Epithelial cell of prostate (primary cell): ENCODE measurements at regions not wholly inside any gene's neighbourhood (a gene's known extent, or its start where the extent isn't known, plus 50 kb on each side); places are given as distances from the start of the nearest gene placed in this dataset.

Source experiments
- DNase-seq: peaks from one replicate; pipeline ENCODE4 v3.0.0-alpha.2; 2011; ENCODE audit warnings: low read depth, low spot score
- H3K27ac ChIP-seq: fragments of 450-650 bp; 2 replicates; pipeline ENCODE4 v1.5.1; 2017; ENCODE audit warnings: mild to moderate bottlenecking

- no peak overlapping the region for H3K27ac ChIP-seq
- DNase-seq = no peak
Measured at GRCh38 chr16:55102077-55102476, 171.4 kb downstream of the IRX5 start.

DNA sequence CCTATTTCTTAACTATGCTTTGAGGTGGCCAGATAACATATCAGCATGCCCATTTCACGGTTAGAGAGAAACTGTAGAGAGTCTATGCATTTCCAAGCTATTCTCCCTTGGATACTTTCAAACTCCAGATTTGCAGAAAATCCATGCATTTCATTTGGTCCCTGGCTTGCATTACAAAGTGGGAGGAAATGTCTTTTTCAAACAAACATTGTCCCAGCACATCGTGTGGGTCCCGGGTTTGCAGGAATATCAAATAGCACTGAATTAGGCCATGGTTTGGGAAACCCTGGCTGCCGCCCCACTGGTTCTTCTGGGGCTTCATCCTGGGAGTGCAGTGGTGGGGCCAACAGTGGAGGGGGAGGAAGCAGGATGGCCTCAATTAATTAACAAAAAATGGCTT lies 171.9 kb downstream of the IRX5 start:
- no peak for DNase-seq

DNA sequence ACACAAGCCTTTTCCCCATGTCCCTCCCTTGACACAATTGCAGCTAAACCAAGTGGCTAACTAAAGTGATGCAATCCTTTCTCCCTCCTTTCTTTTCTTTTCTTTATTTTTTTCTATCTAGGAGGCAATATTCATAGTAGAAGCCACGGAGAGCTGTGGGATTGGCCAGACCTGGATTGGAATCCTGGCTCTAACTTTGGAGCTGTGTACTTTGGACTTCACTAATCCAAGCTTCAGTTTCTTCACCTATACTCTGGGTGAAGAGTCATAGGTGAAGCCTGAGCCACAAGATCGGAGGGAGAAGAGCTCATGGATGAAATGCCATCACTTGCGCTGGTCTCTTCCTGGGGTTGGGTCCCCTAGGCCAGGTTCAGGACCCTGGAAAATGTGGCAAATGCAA lies 177.2 kb downstream of the IRX5 start:
- no peak overlapping the region for H3K27ac ChIP-seq
- no peak for DNase-seq

More for the DNA sequence above, 171.9 kb downstream of the IRX5 start:
- H3K27ac ChIP-seq = no peak overlapping the region

DNA sequence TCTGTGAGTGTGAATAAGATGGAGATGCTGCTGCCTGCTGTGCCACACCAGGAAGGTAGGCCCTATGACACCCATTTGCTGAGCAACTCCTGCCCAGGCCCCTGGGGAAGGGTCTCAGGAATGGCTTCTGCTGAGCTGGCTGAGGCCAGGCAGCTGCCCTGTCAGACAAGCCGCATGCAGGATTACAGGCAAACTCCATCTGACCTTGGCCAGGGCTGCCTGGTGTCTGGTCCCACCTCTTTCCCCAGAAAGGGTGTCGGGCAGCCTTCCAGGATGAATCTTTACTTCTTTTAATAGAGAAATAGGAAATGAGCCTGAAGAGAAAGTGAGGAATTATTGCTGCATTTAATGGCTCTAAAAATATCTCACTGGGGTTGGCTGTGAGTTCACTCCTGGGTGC lies 182.5 kb downstream of the IRX5 start:
- no peak for DNase-seq
- H3K27ac ChIP-seq = no peak overlapping the region

DNA sequence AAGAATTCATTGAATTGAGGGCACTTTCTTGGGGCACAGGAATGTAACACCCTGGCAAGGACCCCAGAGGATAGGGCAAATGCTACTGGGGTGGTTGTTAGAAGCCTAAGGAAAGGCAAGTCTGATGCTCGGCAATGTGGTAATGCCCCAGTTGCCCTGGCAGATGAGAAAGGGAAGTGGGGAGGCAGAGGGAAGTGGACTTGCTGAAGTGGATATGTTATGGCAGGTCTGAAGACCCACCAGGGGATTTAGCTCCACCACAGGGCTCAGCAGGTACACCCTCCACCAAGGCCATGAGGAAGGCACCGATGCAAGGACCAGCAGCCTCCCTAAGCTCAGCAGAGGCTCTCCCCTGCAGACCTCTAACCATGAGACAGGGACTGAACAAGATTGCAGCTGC lies 184.8 kb downstream of the IRX5 start:
- no peak for DNase-seq
- H3K27ac ChIP-seq = no peak overlapping the region

DNA sequence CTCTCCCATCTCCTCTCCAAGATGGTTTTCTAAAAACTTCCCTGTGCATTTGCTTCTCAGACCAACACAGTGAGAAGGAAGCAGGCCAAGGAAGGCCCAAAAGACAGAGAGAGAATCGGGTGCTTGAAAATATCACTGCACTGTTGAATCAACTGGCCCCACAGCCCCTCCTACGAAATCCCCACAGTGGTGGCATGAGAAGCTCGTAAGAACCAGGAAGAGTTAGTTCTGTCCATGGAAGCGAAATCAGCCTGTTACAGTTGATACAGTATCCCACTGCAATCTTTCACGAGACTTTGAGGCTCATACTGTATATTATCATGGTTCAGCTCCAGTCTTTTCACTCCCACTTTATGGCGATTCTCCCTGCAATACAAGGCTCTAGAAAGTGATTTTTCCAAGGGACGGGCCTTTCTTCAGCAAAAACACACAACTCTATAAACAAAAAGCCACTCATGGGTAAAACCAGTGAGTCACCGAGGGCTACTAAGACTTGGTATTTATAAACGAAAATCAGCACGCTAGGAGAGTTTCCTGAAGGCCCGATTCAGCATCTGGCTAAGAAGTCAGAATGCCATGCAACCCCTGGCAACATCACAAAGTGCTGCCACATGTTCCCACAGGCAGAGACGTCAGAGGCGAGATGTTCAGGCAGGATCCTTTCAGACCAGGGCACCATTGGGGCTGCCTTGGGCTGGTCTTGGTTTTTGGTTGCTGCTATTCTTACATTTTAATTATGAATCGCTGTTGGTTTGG lies 185.7 kb downstream of the IRX5 start:
- DNase-seq = peak; percentile 6
- H3K27ac ChIP-seq = no peak overlapping the region

- H3K27ac ChIP-seq = no peak overlapping the region
- no peak for DNase-seq
Measured at GRCh38 chr16:55118701-55119260, 188.1 kb downstream of the IRX5 start.

DNA sequence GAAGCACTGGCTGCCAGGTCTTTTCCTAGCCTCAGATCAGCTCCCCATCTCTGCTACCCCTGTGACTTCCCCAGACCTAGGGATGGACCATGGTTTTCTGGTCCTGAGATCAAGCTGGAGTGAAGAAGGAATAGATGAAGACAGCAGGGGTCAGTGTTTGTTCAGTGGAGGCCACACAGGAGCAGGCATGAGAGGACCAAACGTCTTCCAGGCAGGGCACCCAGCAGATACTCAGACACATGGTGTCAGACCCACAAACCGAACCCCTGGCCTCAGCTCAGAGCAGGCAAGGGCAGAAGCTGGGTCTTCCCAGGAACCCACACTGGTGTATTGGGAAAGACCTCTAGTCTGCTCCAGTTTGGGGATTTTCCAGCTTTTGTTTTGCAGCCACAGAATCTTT lies 189.7 kb downstream of the IRX5 start:
- no peak for DNase-seq
- no peak overlapping the region for H3K27ac ChIP-seq

DNA sequence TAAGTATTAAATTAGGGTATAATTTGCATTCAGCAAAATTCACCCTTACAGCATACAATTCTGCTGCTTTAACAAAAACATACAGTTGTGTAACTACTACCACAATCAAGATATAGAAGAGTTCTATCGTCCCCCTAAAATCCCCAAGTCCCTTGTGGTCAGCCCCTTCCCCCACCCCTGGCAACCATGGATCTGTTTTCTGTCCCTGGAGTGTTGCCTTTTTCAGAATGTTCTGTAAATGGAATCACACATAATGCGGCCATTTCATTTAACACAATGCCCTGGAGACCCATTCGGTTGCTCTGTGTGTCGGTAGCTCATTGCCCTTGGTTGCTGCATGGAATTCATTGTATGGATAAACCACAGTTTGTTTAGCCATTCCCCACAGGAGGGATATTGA lies 190.2 kb downstream of the IRX5 start:
- DNase-seq = no peak
- H3K27ac ChIP-seq = no peak overlapping the region

DNA sequence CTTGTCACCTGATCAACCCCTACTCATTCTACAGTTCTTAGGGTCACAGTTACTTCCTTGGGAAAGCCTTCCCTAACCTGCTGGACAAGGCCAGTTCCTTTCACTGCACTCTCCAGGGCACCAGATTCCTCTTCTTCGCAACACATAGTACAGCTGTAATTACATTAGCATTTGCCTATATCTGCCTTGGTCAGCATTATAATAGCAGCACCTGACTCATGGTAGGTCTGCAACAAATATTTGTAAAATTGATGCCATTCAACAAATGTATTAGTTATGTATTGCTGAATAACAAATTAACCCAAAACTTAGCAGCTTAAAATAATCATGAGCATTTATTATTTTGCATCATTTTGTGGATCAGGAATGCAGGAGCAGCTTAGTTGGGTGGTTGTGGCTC lies 193.0 kb downstream of the IRX5 start:
- DNase-seq = no peak
- no peak overlapping the region for H3K27ac ChIP-seq

GRCh38 chr16:55125818-55126385 lies 195.2 kb downstream of the IRX5 start:
- no peak overlapping the region for H3K27ac ChIP-seq
- DNase-seq = no peak

DNA sequence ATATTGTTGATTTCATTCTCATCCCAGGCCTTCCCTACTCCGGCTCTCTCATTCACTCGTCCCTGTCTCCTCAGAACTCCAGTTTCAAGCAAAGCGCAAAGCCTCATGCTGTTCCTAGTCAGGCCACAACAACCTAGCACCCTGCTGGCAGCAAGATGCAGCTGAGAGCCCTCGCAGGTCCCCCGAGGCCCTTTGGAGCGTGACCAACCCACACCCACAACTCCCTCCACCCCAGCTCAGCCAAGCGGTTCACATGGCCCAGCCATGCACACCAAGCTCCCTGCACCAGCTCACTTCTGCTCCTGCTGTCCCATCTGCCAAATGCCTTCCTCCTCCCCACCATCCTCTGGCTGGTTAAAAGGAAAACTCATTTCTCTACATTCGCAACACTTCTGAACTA lies 195.8 kb downstream of the IRX5 start:
- DNase-seq = no peak

GRCh38 chr16:55130456-55130855 lies 193.5 kb upstream of the IRX6 start:
- no peak for DNase-seq
- no peak overlapping the region for H3K27ac ChIP-seq

More for the DNA sequence above, 195.8 kb downstream of the IRX5 start:
- no peak overlapping the region for H3K27ac ChIP-seq

- no peak overlapping the region for H3K27ac ChIP-seq
- no peak for DNase-seq
Measured at GRCh38 chr16:55130911-55131310, 193.1 kb upstream of the IRX6 start.

DNA sequence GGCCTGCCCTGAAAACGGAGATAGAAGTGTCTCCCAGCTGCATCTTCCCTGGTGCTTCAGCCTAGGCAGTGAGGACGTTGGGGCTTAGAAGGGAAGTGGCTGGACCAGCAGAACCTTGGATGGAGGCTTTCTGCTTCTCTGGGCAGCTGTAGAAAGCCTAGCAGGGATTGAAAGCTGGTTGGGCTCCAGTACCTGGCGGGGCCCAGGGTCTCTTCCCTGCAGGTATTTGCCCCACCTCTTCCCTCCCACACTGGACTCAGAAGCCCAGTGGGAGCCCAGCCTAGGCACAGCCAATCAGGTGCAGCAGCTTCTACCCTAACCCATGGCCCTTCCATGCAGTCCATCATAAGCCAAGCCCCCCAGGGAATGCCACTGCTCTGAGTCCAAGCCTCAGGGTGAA lies 190.3 kb upstream of the IRX6 start:
- no peak for DNase-seq

DNA sequence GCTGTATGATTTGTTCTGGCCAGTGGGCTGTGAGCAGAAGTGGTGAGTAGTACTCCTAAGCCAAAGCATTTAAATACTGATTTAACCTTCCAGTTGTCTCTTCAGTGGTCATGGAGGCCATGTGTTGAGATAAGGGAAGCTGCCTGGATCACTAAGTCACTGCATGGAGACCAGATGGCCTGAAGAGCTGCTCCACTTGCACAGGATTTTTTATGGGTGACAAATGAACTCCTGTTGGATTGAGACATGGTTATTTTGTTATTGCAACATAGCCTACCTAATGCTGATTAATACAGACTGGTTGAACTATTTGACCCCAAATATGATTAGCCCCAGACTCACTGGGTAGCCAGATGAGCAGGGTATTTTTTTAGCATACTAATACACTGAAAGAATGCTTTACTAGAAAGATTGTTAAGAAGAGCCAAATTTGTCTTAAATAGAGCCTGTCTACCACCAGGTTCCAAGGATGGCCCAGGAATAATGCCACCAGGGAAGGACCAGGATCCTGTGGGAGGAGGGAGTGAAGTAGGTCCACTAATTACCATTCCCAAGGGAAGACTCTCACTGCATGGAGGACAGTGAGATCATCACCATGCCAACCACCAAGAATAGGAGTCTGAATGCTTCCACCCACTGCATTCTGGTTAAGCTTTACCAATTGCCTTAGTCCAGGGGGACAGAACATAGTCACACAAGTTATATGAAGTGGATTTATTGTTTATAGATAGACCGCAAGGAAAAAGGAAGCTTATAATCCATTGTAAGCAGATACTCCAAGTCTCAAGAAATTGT lies 187.4 kb upstream of the IRX6 start:
- no peak for DNase-seq
- H3K27ac ChIP-seq = no peak overlapping the region

More for the DNA sequence above, 190.3 kb upstream of the IRX6 start:
- no peak overlapping the region for H3K27ac ChIP-seq

GRCh38 chr16:55138298-55138697 lies 185.7 kb upstream of the IRX6 start:
- H3K27ac ChIP-seq = no peak overlapping the region
- DNase-seq = no peak

GRCh38 chr16:55142405-55142804 lies 181.6 kb upstream of the IRX6 start:
- no peak overlapping the region for H3K27ac ChIP-seq
- no peak for DNase-seq

DNA sequence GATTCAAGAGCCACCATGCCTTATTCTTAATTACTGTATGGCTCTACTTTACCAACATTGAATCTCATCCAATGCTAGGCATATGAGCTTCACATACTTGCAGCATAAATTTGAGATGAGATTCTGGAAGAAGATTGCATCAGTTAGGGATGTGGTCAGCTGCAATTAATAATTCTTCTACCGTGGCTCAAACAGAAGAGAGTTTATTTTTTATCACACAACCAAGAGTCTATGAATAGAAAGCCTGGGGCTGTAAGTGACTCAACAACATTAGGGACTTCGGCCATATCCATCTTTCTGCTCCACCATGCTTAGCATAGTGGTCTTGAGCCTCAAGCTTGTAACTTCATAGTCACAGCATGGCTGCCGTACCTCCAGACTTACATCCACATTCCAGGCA lies 179.4 kb upstream of the IRX6 start:
- no peak overlapping the region for H3K27ac ChIP-seq
- no peak for DNase-seq

GRCh38 chr16:55145771-55146603 lies 178.0 kb upstream of the IRX6 start:
- DNase-seq = no peak
- no peak overlapping the region for H3K27ac ChIP-seq
